Omental fat pad (tissue), 3 donors: ENCODE measurements at regions not wholly inside any gene's neighbourhood (a gene's known extent, or its start where the extent isn't known, plus 50 kb on each side); places are given as distances from the start of the nearest gene placed in this dataset.

ENCODE experiments used
- ATAC-seq: fragments of 150-250 bp; one replicate; pipeline ENCODE4 v1.9.1; 2016; ENCODE audit warnings: mild to moderate bottlenecking, moderate library complexity; ENCODE audit not compliant: low FRiP score
- DNase-seq: peaks from one replicate; pipeline ENCODE4 v3.0.0-alpha.2; 2019; ENCODE audit warnings: low spot score
- CTCF ChIP-seq, 3 donors: fragments of 450-650 bp; IDR thresholded peaks; one replicate each; pipeline ENCODE4 v1.5.1; 2016 to 2017; ENCODE audit warnings: antibody characterized with exemption in 3 of 3, mild to moderate bottlenecking in 3 of 3, moderate library complexity in 2 of 3

GRCh38 chr3:99128235-99128634, 226.7 kb upstream of the DCBLD2 start:
- TF ChIP-seq CTCF (IDR thresholded peaks at IDR 0.05) = no peak
- ATAC-seq = no peak
- no peak for DNase-seq

- no peak for TF ChIP-seq CTCF (IDR thresholded peaks at IDR 0.05)
- DNase-seq (no peak), ATAC-seq (no peak)
Observed at GRCh38 chr3:99126316-99126715, 224.8 kb upstream of the DCBLD2 start.

- TF ChIP-seq CTCF (IDR thresholded peaks at IDR 0.05) = no peak
- no peak for ATAC-seq
- no peak for DNase-seq
Observed at GRCh38 chr3:99119385-99119784, 217.9 kb upstream of the DCBLD2 start.

GRCh38 chr3:99118381-99118780, 216.9 kb upstream of the DCBLD2 start:
- ATAC-seq (no peak), DNase-seq (no peak)
- no peak for TF ChIP-seq CTCF (IDR thresholded peaks at IDR 0.05)

- no peak for TF ChIP-seq CTCF (IDR thresholded peaks at IDR 0.05)
- ATAC-seq (no peak), DNase-seq (no peak)
Observed at GRCh38 chr3:99114565-99115291, 213.2 kb upstream of the DCBLD2 start.

- TF ChIP-seq CTCF (IDR thresholded peaks at IDR 0.05) = no peak
- ATAC-seq (no peak), DNase-seq (no peak)
Observed at GRCh38 chr3:99111235-99111634, 209.7 kb upstream of the DCBLD2 start.

GRCh38 chr3:99110401-99110800, 208.9 kb upstream of the DCBLD2 start:
- no peak for TF ChIP-seq CTCF (IDR thresholded peaks at IDR 0.05)

More at GRCh38 chr3:99110401-99110800, 208.9 kb upstream of the DCBLD2 start:
- no peak for DNase-seq
- no peak for ATAC-seq
